Right lobe of liver (tissue), 6 donors: ENCODE measurements at regions not wholly inside any gene's neighbourhood (a gene's known extent, or its start where the extent isn't known, plus 50 kb on each side); places are given as distances from the start of the nearest gene placed in this dataset.

Experiments
- ATAC-seq, 4 donors: fragments of 200-7000 bp; cut with Tn5 transposase; one replicate each; pipeline ENCODE4 v1.9.1; 2020; ENCODE audit warnings: mild to moderate bottlenecking in 4 of 4, moderate library complexity in 4 of 4
- DNase-seq, 3 donors: peaks; one replicate each; pipeline ENCODE4 v3.0.0-alpha.2; 2020
- H3K27ac ChIP-seq, 3 donors: fragments of 200-600 bp; one replicate each; pipeline ENCODE4 v1.8.0; 2022
- H3K27me3 ChIP-seq, 2 donors: fragments of 200-600 bp; one replicate each; pipeline ENCODE4 v1.8.0; 2022
- H3K36me3 ChIP-seq, 4 donors: fragments of 200-600 bp; sonication (generic) in 1 of 4; one replicate each; pipeline versions ENCODE4 v1.5.1 to v1.8.0; 2017 to 2022; ENCODE audit warnings: control low read depth in 1 of 4
- H3K4me1 ChIP-seq, 4 donors: fragments of 200-600 bp; sonication (generic) in 1 of 4; one replicate each; pipeline versions ENCODE4 v1.5.1 to v1.8.0; 2017 to 2022; ENCODE audit warnings: control low read depth in 1 of 4
- H3K4me3 ChIP-seq, 3 donors: fragments of 200-600 bp; one replicate each; pipeline ENCODE4 v1.8.0; 2022
- H3K9me3 ChIP-seq, 4 donors: fragments of 200-600 bp; sonication (generic) in 1 of 4; one replicate each; pipeline versions ENCODE4 v1.5.1 to v1.8.0; 2017 to 2022; ENCODE audit warnings: control low read depth in 1 of 4
- POLR2A ChIP-seq: fragments of 450-650 bp; IDR thresholded peaks from one replicate; pipeline ENCODE4 v1.6.1; 2017; ENCODE audit warnings: antibody characterized with exemption, mild to moderate bottlenecking
- WGBS: methylation state at CpG from one replicate; pipeline ENCODE4 v1.1.6; 2018; ENCODE audit warnings: low coverage, low lambda C conversion rate; ENCODE audit not compliant: insufficient coverage; ENCODE audit errors: missing lambda C conversion rate; 5-methylcytosine and 5-hydroxymethylcytosine counted together
- intact Hi-C, 2 donors: fragments of 100-400 bp; cut with DNase I; formaldehyde crosslinking; loops; one replicate each; pipeline versions ENCODE4 v1.11.2 to v1.14.1; 2022
- TF ChIP-seq, protein P1 (sequence below), 4 donors: fragments of 200-600 bp in 3 of 4; fragments of 450-650 bp in 1 of 4; IDR thresholded peaks; one replicate each; pipeline versions ENCODE4 v1.5.1 to v1.8.0; 2016 to 2022; ENCODE audit warnings: antibody characterized with exemption in 4 of 4, mild to moderate bottlenecking in 2 of 4
- donor health status: DM: no; HTN: yes; CAD: no.
- donor health status: DM: no; HTN: no; CAD: no.
- donor health status: DM: no; HTN: no; CAD: no.
- donor health status: DM: no; HTN: yes; CAD: no.
- donor health status: DM: no; HTN: yes; CAD: no.

- H3K9me3 ChIP-seq: no peaks in the 10 kb centered on the region
- H3K27me3 ChIP-seq: no peaks in the 10 kb centered on the region
- no peak for ATAC-seq
- no peak overlapping the region for H3K4me3 ChIP-seq
- TF ChIP-seq POLR2A: no peak
- TF ChIP-seq, protein P1, sequence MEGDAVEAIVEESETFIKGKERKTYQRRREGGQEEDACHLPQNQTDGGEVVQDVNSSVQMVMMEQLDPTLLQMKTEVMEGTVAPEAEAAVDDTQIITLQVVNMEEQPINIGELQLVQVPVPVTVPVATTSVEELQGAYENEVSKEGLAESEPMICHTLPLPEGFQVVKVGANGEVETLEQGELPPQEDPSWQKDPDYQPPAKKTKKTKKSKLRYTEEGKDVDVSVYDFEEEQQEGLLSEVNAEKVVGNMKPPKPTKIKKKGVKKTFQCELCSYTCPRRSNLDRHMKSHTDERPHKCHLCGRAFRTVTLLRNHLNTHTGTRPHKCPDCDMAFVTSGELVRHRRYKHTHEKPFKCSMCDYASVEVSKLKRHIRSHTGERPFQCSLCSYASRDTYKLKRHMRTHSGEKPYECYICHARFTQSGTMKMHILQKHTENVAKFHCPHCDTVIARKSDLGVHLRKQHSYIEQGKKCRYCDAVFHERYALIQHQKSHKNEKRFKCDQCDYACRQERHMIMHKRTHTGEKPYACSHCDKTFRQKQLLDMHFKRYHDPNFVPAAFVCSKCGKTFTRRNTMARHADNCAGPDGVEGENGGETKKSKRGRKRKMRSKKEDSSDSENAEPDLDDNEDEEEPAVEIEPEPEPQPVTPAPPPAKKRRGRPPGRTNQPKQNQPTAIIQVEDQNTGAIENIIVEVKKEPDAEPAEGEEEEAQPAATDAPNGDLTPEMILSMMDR (IDR thresholded peaks at IDR 0.05): no peak
- no peaks in the 10 kb centered on the region for H3K36me3 ChIP-seq
- intact Hi-C loops: no loop called here
- 30% methylated on average over 2 of the region's 2 CpGs for WGBS
- no peaks in the 10 kb centered on the region for H3K4me1 ChIP-seq
- no peak for DNase-seq
- no peak overlapping the region for H3K27ac ChIP-seq
Observed at GRCh38 chr12:13734584-13735152, 246.7 kb downstream of the GRIN2B start.

DNA sequence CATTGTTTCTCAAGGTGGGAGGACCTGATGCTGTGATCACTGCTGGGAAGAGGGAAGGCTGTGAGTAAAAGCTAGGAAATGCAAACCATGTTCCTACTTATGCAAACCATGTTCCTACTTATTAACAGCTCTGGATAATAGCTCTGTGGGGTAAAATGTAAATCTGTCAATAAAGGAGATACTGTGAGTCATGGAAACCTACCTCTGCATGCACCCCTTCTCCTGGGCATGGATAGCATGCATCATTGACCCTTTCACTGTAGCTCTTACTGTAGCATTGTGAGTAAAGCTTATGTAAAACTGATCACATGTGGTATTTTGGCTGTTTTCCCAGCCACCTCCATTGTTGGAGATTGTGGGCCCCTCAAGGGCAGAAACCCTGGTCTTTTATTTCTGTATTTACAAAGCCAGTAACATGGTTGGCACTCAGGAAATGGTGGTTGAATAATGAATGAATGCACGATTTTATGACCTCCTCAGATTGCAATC lies 253.7 kb downstream of the GRIN2B start:
- WGBS: 9% methylated on average over 1 of the region's 1 CpG
- Histone ChIP-seq H3K4me1 (no peaks in the 10 kb centered on the region), H3K4me3 (no peak overlapping the region), H3K9me3 (no peaks in the 10 kb centered on the region), H3K27ac (no peak overlapping the region), H3K27me3 (no peaks in the 10 kb centered on the region), H3K36me3 (no peaks in the 10 kb centered on the region)
- no peak for DNase-seq
- TF ChIP-seq POLR2A: no peak
- TF ChIP-seq, protein P1 (IDR thresholded peaks at IDR 0.05): no peak
- no peak for ATAC-seq
- intact Hi-C loops: no loop called here

DNA sequence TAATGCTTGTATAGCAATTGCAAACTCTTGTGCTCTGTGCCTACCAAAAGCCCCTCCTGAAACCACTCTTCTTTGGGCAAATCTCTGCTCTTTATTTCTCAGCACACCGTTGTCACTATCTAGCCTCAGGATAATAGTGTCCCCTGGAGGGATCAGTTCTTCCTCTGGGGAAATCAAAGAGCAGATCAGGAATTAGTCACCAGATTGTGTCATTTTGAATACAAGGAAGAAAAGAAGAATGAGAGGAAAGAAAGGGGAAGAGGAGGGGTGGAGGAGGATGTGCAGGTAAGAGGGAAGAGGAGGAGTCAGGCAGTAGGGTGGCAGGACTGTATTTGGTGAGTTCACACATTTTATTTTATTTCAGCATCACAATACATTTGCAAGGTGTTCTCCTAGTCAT lies 256.4 kb downstream of the GRIN2B start:
- no peak for TF ChIP-seq POLR2A
- TF ChIP-seq, protein P1 (IDR thresholded peaks at IDR 0.05): no peak
- no peak overlapping the region for H3K4me3 ChIP-seq
- no peaks in the 10 kb centered on the region for H3K27me3 ChIP-seq
- ATAC-seq: no peak
- no peak overlapping the region for H3K27ac ChIP-seq
- 12% methylated on average over 1 of the region's 1 CpG for WGBS
- H3K9me3 ChIP-seq: no peaks in the 10 kb centered on the region
- no peaks in the 10 kb centered on the region for H3K36me3 ChIP-seq
- intact Hi-C loops: no loop called here
- no peak for DNase-seq
- no peaks in the 10 kb centered on the region for H3K4me1 ChIP-seq

DNA sequence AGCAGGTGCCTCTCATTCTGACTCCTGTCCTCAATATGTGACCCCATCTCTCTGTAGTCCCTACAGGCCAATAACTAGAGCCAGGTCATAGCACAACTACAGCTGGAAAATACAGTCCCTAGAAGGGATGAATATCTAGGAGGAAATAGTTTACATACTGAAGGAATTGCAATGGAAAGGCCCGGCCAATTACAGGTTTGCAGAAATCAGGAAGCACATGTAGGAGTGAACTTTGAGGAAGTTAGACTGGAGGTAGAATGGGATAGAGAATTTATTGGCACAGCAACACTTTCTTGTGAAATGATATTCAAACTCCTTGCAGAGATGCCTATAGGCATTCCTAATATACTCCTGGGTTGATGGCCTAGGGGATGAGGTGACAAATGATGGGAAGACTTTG lies 257.3 kb downstream of the GRIN2B start:
- H3K27me3 ChIP-seq: no peaks in the 10 kb centered on the region
- ATAC-seq (no peak), DNase-seq (no peak)
- TF ChIP-seq, protein P1 (IDR thresholded peaks at IDR 0.05): no peak
- TF ChIP-seq POLR2A: no peak
- no peak overlapping the region for H3K27ac ChIP-seq
- no peaks in the 10 kb centered on the region for H3K4me1 ChIP-seq
- H3K4me3 ChIP-seq: no peak overlapping the region
- intact Hi-C loops: no loop called here
- H3K9me3 ChIP-seq: no peaks in the 10 kb centered on the region
- 15% methylated on average over 1 of the region's 1 CpG for WGBS
- no peaks in the 10 kb centered on the region for H3K36me3 ChIP-seq

GRCh38 chr12:13719986-13720385 lies 261.4 kb downstream of the GRIN2B start:
- no peaks in the 10 kb centered on the region for H3K9me3 ChIP-seq
- DNase-seq (no peak), ATAC-seq (no peak)
- TF ChIP-seq, protein P1 (IDR thresholded peaks at IDR 0.05): no peak
- intact Hi-C loops: no loop called here
- no peaks in the 10 kb centered on the region for H3K4me1 ChIP-seq
- no peak overlapping the region for H3K4me3 ChIP-seq
- no peak overlapping the region for H3K27ac ChIP-seq
- no peaks in the 10 kb centered on the region for H3K36me3 ChIP-seq
- 40% methylated on average over 1 of the region's 2 CpGs for WGBS
- H3K27me3 ChIP-seq: no peaks in the 10 kb centered on the region
